Gastroesophageal sphincter (tissue), 3 donors: ENCODE measurements at regions not wholly inside any gene's neighbourhood (a gene's known extent, or its start where the extent isn't known, plus 50 kb on each side); places are given as distances from the start of the nearest gene placed in this dataset.

Source experiments
- POLR2A ChIP-seq, 2 donors: fragments of 450-650 bp; IDR thresholded peaks; one replicate each; pipeline ENCODE4 v1.6.1; 2017; ENCODE audit warnings: antibody characterized with exemption in 2 of 2, mild to moderate bottlenecking in 2 of 2, moderate library complexity in 1 of 2
- TF ChIP-seq, protein P1 (sequence below), 4 experiments: fragments of 200-600 bp in 2 of 4; fragments of 450-650 bp in 2 of 4; sonication (generic) in 1 of 4; IDR thresholded peaks; one replicate each; pipeline ENCODE4 v1.5.1; 2017 to 2019; ENCODE audit warnings: antibody characterized with exemption in 4 of 4, mild to moderate bottlenecking in 2 of 4, moderate library complexity in 2 of 4

DNA sequence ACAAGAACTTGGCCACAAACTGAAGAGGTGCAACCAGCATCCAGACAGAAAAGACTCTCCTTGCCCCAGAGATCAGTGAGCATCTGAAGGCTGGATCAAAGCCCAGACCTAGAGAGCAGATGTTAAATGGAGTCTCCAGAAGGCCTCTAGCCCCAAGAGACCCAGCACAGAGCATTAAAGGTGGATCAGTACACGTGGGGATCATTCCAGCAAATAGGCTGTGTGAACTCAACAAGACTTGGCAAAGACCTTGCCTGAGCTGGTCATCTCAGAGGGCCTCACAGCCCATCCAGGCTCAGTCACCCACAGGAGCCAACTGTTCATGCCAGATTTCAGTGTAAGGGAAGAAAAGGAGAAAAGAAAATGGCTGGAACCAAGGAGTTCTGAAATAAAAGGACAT is 214.0 kb downstream of the ENC1 start:
- TF ChIP-seq, protein P1, sequence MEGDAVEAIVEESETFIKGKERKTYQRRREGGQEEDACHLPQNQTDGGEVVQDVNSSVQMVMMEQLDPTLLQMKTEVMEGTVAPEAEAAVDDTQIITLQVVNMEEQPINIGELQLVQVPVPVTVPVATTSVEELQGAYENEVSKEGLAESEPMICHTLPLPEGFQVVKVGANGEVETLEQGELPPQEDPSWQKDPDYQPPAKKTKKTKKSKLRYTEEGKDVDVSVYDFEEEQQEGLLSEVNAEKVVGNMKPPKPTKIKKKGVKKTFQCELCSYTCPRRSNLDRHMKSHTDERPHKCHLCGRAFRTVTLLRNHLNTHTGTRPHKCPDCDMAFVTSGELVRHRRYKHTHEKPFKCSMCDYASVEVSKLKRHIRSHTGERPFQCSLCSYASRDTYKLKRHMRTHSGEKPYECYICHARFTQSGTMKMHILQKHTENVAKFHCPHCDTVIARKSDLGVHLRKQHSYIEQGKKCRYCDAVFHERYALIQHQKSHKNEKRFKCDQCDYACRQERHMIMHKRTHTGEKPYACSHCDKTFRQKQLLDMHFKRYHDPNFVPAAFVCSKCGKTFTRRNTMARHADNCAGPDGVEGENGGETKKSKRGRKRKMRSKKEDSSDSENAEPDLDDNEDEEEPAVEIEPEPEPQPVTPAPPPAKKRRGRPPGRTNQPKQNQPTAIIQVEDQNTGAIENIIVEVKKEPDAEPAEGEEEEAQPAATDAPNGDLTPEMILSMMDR (IDR thresholded peaks at IDR 0.05), result no peak
- TF ChIP-seq POLR2A (IDR thresholded peaks at IDR 0.05), result no peak
